Smooth muscle cell (in vitro differentiated cells): ENCODE measurements at regions not wholly inside any gene's neighbourhood (a gene's known extent, or its start where the extent isn't known, plus 50 kb on each side); places are given as distances from the start of the nearest gene placed in this dataset.
"Not testable (repeated sequence)": the region's sequence is repeated elsewhere in the genome, so short reads cannot be mapped to it uniquely, and the experiment has no call there.

Source experiments
- DNase-seq: peaks from one replicate; lab custom pipeline; 2025; ENCODE audit not compliant: unreplicated experiment; lab: John Stamatoyannopoulos, UW
- H2AFZ ChIP-seq: fragments of 200-600 bp; sonication (generic); 2 replicates; pipeline ENCODE4 v1.6.0; 2016; ENCODE audit warnings: antibody characterized with exemption, low read depth, mild to moderate bottlenecking
- H3F3A ChIP-seq: fragments of 200-600 bp; sonication (generic); 2 replicates; pipeline ENCODE4 v1.6.0; 2017; ENCODE audit warnings: antibody characterized with exemption, low read depth
- H3K27ac ChIP-seq: fragments of 200-600 bp; sonication (generic); 2 replicates; pipeline ENCODE4 v1.5.1; 2016; ENCODE audit warnings: low read depth, mild to moderate bottlenecking
- H3K27me3 ChIP-seq: fragments of 200-600 bp; sonication (generic); 2 replicates; pipeline ENCODE4 v1.6.1; 2016; ENCODE audit warnings: low read depth, mild to moderate bottlenecking
- H3K36me3 ChIP-seq: fragments of 200-600 bp; sonication (generic); 2 replicates; pipeline ENCODE4 v1.5.1; 2016; ENCODE audit warnings: low read depth
- H3K4me1 ChIP-seq: fragments of 200-600 bp; sonication (generic); 2 replicates; pipeline ENCODE4 v1.5.1; 2016; ENCODE audit warnings: low read depth
- H3K4me2 ChIP-seq: fragments of 200-600 bp; sonication (generic); 2 replicates; pipeline ENCODE4 v1.6.0; 2016; ENCODE audit warnings: mild to moderate bottlenecking
- H3K4me3 ChIP-seq: fragments of 200-600 bp; sonication (generic); 2 replicates; pipeline ENCODE4 v1.5.1; 2016; ENCODE audit warnings: mild to moderate bottlenecking
- H3K79me2 ChIP-seq: fragments of 200-600 bp; sonication (generic); 2 replicates; pipeline ENCODE4 v1.6.0; 2016; ENCODE audit warnings: low read depth, mild to moderate bottlenecking
- H3K9ac ChIP-seq: fragments of 200-600 bp; sonication (generic); 2 replicates; pipeline ENCODE4 v1.6.0; 2016; ENCODE audit warnings: low read depth
- H3K9me3 ChIP-seq: fragments of 200-600 bp; sonication (generic); replicated peaks from 2 replicates; pipeline ENCODE4 v1.5.1; 2016; ENCODE audit warnings: low read depth
- H4K20me1 ChIP-seq: fragments of 200-600 bp; sonication (generic); 2 replicates; pipeline ENCODE4 v1.6.0; 2016; ENCODE audit warnings: low read depth
- WGBS: methylation state at CpG from one replicate; pipeline ENCODE4 v1.1.7; 2016; ENCODE audit warnings: low lambda C conversion rate; 5-methylcytosine and 5-hydroxymethylcytosine counted together
- TF ChIP-seq, protein P1 (sequence below): fragments of 200-600 bp; sonication (generic); IDR thresholded peaks from 2 replicates; pipeline ENCODE4 v1.5.1; 2017; ENCODE audit warnings: borderline replicate concordance, mild to moderate bottlenecking, antibody characterized with exemption; ENCODE audit not compliant: insufficient read depth, poor library complexity, severe bottlenecking

DNA sequence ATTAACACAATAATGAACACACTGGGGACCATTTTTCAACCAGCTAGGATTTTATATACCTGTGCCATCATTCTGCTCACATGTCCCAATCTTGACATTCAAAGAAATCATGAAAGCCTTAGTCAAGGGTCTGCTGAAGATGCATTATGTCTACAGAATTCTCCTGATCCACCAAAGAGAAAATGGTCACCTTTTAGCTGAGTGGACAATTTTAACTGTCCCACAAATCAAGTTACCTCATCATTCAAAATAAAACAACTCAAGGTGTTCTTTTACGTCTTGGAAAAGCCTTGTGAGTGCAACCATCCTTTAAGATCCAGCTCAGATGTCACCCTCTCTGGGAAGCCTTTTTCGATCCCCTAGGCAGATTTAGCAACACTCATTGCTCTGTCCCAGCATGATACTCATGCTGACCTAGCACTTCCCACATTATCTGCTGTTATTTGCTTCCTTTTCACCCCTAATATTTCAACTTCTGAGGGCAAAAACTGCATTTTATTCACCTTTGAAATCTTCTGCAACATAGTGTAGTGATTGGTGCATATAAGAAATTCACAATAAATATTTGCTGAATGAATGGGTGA is 80.1 kb downstream of the LMO4 start:
- Histone ChIP-seq H3K9me3 (no peaks in the 10 kb centered on the region), H3F3A (peaks cover 5% of the 10 kb centered on the region), H3K27me3 (no peaks in the 10 kb centered on the region), H3K4me3 (no peak overlapping the region), H3K36me3 (no peaks in the 10 kb centered on the region), H3K27ac (no peak overlapping the region), H3K4me1 (no peaks in the 10 kb centered on the region), H2AFZ (no peak overlapping the region), H3K79me2 (no peaks in the 10 kb centered on the region), H4K20me1 (no peaks in the 10 kb centered on the region), H3K9ac (no peak overlapping the region), H3K4me2 (no peak overlapping the region)
- TF ChIP-seq, protein P1, sequence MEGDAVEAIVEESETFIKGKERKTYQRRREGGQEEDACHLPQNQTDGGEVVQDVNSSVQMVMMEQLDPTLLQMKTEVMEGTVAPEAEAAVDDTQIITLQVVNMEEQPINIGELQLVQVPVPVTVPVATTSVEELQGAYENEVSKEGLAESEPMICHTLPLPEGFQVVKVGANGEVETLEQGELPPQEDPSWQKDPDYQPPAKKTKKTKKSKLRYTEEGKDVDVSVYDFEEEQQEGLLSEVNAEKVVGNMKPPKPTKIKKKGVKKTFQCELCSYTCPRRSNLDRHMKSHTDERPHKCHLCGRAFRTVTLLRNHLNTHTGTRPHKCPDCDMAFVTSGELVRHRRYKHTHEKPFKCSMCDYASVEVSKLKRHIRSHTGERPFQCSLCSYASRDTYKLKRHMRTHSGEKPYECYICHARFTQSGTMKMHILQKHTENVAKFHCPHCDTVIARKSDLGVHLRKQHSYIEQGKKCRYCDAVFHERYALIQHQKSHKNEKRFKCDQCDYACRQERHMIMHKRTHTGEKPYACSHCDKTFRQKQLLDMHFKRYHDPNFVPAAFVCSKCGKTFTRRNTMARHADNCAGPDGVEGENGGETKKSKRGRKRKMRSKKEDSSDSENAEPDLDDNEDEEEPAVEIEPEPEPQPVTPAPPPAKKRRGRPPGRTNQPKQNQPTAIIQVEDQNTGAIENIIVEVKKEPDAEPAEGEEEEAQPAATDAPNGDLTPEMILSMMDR, result no peak
- no peak for DNase-seq
- 74% methylated on average over 2 of the region's 2 CpGs for WGBS

GRCh38 chr1:87410776-87411480 is 82.2 kb downstream of the LMO4 start:
- no peak for DNase-seq
- H3K27ac ChIP-seq, result no peak overlapping the region

DNA sequence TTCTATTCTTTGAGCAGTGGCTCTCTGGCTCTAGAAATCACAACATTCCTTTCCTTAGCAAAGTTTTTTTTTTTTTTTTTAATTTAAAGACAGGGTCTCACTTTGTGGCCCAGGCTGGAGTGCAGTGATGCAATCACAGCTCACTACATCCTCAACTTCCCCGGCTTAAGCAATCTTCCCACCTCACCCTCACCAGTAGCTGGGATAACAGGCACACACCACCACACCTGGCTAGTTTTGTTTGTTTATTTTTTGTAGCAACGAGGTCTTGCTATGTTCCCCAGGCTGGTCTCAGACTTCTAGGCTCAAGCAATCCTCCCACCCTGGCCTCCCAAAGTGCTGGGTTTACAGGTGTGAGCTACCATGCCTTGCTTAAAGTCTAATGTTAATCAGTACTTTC is 85.2 kb downstream of the LMO4 start:
- not testable (repeated sequence) for H3K9ac ChIP-seq, H3F3A ChIP-seq, H4K20me1 ChIP-seq, H2AFZ ChIP-seq, H3K4me3 ChIP-seq, H3K4me1 ChIP-seq, H3K27ac ChIP-seq, H3K36me3 ChIP-seq, H3K4me2 ChIP-seq, H3K27me3 ChIP-seq, H3K79me2 ChIP-seq, H3K9me3 ChIP-seq, DNase-seq
- 86% methylated on average over 2 of the region's 2 CpGs for WGBS

More at GRCh38 chr1:87410776-87411480, 82.2 kb downstream of the LMO4 start:
- TF ChIP-seq, protein P1, result no peak
- H2AFZ ChIP-seq, result no peak overlapping the region
- WGBS, result 38% methylated on average over 3 of the region's 3 CpGs
- no peaks in the 10 kb centered on the region for H3K79me2 ChIP-seq
- H3K4me2 ChIP-seq, result peak overlapping the region; percentile 18
- H3K27me3 ChIP-seq, result no peaks in the 10 kb centered on the region
- no peaks in the 10 kb centered on the region for H4K20me1 ChIP-seq
- H3K9me3 ChIP-seq, result no peaks in the 10 kb centered on the region
- H3K36me3 ChIP-seq, result no peaks in the 10 kb centered on the region
- H3K9ac ChIP-seq, result no peak overlapping the region
- H3K4me1 ChIP-seq, result no peaks in the 10 kb centered on the region
- no peak overlapping the region for H3K4me3 ChIP-seq
- peaks cover 5% of the 10 kb centered on the region for H3F3A ChIP-seq

GRCh38 chr1:87418048-87418447 is 89.4 kb downstream of the LMO4 start:
- TF ChIP-seq, protein P1, result no peak
- Histone ChIP-seq H3K79me2 (no peaks in the 10 kb centered on the region), H3K9me3 (no peaks in the 10 kb centered on the region), H4K20me1 (no peaks in the 10 kb centered on the region), H3K9ac (no peak overlapping the region), H2AFZ (no peak overlapping the region), H3K4me2 (no peak overlapping the region), H3K36me3 (no peaks in the 10 kb centered on the region), H3K4me1 (no peaks in the 10 kb centered on the region), H3K4me3 (no peak overlapping the region), H3F3A (no peaks in the 10 kb centered on the region), H3K27me3 (no peaks in the 10 kb centered on the region), H3K27ac (no peak overlapping the region)
- 74% methylated on average over 3 of the region's 3 CpGs for WGBS
- DNase-seq, result no peak
